Chondrocyte (in vitro differentiated cells): ENCODE measurements at regions not wholly inside any gene's neighbourhood (a gene's known extent, or its start where the extent isn't known, plus 50 kb on each side); places are given as distances from the start of the nearest gene placed in this dataset.
"Not testable (repeated sequence)": the region's sequence is repeated elsewhere in the genome, so short reads cannot be mapped to it uniquely, and the experiment has no call there.

Experiments
- DNase-seq: peaks from one replicate; pipeline ENCODE4 v3.0.0; 2021; ENCODE audit warnings: mixed read lengths, low spot score
- H3K27ac Mint-ChIP-seq: one replicate; pipeline ENCODE4 v1.8.0; 2021; ENCODE audit warnings: mild to moderate bottlenecking, moderate library complexity, mixed read lengths; ENCODE audit not compliant: unreplicated experiment
- H3K27me3 Mint-ChIP-seq: 2 replicates; pipeline ENCODE4 v1.8.0; 2021; ENCODE audit warnings: low read depth, mixed read lengths
- H3K36me3 Mint-ChIP-seq: 2 replicates; pipeline ENCODE4 v1.8.0; 2021; ENCODE audit warnings: low read depth, mixed read lengths
- H3K4me1 Mint-ChIP-seq: 2 replicates; pipeline ENCODE4 v1.8.0; 2021; ENCODE audit warnings: low read depth, mild to moderate bottlenecking, mixed read lengths
- H3K4me3 Mint-ChIP-seq: one replicate; pipeline ENCODE4 v1.8.0; 2021; ENCODE audit warnings: mild to moderate bottlenecking, moderate library complexity, mixed read lengths; ENCODE audit not compliant: unreplicated experiment
- H3K9me3 Mint-ChIP-seq: 2 replicates; pipeline ENCODE4 v1.8.0; 2021; ENCODE audit warnings: low read depth, mixed read lengths
- TF ChIP-seq, protein P1 (sequence below): fragments of 200-600 bp; sonication (generic); IDR thresholded peaks from 2 replicates; pipeline ENCODE4 v1.5.0; 2021; ENCODE audit warnings: antibody characterized with exemption, mild to moderate bottlenecking, moderate library complexity

DNA sequence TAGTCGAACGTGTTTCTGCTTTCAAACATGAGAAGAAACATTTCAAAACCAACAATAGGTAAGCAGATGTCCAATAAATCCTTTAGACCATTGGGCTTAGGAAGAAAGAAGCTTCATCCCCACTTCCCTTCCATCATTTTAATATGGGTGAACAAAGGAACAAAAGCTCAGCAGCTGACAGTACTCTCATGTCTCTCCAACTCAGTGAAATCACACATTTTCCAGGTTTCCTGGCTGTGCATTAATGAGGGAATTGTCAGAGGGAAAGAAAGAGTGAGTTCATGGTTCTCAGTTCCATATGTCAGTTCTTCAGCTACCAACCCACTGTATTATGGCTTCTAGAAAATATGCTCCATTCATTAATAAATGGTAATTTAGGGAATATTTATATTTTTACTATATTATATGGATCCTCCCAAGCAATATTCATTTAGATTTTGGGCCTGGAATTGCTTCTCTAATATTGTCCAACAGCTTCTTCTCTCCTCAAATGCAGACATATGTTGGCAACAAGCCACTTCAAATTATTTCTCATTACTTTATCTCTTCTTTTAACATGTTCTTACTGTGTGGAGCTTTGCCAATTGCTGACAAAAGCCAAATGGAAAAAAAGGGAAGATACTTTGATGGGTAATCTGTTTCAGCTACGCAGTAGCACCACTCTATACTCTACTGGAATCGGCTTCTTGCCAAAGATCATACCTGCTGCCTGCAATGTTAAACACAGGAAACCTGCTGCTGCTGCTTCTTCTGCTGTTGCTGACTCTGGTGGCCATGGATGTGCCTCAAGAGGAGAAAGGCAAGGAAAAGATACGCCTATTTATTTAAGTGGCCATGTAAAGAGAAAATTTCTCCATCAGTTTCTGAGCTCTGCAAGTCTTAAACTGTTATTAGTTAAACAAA lies 1757.6 kb downstream of the ARAP2 start:
- TF ChIP-seq, protein P1, sequence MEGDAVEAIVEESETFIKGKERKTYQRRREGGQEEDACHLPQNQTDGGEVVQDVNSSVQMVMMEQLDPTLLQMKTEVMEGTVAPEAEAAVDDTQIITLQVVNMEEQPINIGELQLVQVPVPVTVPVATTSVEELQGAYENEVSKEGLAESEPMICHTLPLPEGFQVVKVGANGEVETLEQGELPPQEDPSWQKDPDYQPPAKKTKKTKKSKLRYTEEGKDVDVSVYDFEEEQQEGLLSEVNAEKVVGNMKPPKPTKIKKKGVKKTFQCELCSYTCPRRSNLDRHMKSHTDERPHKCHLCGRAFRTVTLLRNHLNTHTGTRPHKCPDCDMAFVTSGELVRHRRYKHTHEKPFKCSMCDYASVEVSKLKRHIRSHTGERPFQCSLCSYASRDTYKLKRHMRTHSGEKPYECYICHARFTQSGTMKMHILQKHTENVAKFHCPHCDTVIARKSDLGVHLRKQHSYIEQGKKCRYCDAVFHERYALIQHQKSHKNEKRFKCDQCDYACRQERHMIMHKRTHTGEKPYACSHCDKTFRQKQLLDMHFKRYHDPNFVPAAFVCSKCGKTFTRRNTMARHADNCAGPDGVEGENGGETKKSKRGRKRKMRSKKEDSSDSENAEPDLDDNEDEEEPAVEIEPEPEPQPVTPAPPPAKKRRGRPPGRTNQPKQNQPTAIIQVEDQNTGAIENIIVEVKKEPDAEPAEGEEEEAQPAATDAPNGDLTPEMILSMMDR = no peak
- H3K4me1 Mint-ChIP-seq = no peaks in the 10 kb centered on the region

DNA sequence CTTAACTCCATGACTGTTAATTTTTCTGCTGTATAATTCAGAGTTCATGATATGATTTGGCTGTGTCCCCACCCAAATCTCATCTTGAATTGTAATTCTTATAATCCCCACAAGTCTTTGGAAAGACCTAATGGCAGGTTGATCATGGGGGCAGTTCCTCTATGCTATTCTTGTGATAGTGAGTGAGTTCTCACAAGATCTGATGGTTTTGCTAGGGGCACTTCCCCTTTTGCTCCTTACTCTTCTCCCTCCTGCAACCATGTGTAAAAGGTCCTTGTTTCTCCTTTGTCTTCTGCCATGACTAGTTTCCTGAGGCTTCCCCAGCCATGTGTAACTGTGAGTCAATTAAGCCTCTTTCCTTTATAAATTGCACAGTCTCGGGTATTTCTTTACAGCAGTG lies 1751.9 kb downstream of the ARAP2 start:
- Mint-ChIP-seq H3K27me3 (no peaks in the 10 kb centered on the region), H3K36me3 (no peaks in the 10 kb centered on the region), H3K4me1 (no peaks in the 10 kb centered on the region), H3K4me3 (no peak overlapping the region), H3K9me3 (no peaks in the 10 kb centered on the region), H3K27ac (no peak overlapping the region)
- TF ChIP-seq, protein P1 = no peak
- no peak for DNase-seq

More for the DNA sequence above, 1757.6 kb downstream of the ARAP2 start:
- H3K36me3 Mint-ChIP-seq = no peaks in the 10 kb centered on the region
- H3K27me3 Mint-ChIP-seq = no peaks in the 10 kb centered on the region
- no peak for DNase-seq
- H3K9me3 Mint-ChIP-seq = no peaks in the 10 kb centered on the region
- H3K27ac Mint-ChIP-seq = no peak overlapping the region
- no peak overlapping the region for H3K4me3 Mint-ChIP-seq

DNA sequence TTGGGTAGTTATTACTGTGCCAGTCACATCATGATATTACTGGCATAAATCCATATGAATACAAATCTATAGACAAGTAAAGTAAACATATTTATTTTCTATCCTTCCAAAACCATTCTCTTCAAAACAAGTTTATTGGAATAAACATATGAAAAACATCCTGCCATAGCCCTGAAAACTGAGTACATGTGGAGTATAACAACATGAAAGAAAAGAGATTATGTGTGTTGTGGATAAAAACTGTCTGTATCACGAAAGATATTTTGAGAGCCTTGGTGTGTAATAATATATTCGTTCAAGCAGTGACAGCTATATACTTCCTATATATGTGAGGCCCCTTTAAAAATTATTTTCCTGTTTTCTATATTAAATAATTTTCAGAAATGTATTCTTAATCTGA lies 1742.2 kb downstream of the ARAP2 start:
- Mint-ChIP-seq H3K4me1 (no peaks in the 10 kb centered on the region), H3K36me3 (no peaks in the 10 kb centered on the region), H3K27me3 (no peaks in the 10 kb centered on the region), H3K4me3 (no peak overlapping the region), H3K27ac (no peak overlapping the region), H3K9me3 (no peaks in the 10 kb centered on the region)
- TF ChIP-seq, protein P1 = no peak
- DNase-seq = no peak

DNA sequence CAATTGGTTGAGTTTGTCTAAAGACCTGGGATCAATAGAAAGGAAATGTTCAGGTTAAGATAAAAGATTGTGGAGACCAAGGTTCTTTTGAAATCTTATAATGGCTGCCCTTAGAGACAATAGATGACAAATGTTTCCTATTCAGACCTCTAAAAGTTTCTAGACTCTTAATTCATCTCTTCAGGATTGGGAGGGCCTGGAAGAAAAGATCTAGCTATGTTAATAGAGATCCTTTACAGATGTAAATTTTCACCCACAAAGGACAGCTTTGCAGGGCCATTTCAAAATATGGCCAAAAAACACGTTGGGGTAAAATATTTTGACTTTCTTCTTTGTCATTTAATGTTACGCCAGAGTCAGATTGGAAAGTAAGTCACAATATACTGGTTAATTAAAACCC lies 1739.6 kb downstream of the ARAP2 start:
- H3K27me3 Mint-ChIP-seq, DNase-seq, H3K36me3 Mint-ChIP-seq, H3K9me3 Mint-ChIP-seq, H3K4me3 Mint-ChIP-seq, H3K4me1 Mint-ChIP-seq, H3K27ac Mint-ChIP-seq: not testable (repeated sequence)

DNA sequence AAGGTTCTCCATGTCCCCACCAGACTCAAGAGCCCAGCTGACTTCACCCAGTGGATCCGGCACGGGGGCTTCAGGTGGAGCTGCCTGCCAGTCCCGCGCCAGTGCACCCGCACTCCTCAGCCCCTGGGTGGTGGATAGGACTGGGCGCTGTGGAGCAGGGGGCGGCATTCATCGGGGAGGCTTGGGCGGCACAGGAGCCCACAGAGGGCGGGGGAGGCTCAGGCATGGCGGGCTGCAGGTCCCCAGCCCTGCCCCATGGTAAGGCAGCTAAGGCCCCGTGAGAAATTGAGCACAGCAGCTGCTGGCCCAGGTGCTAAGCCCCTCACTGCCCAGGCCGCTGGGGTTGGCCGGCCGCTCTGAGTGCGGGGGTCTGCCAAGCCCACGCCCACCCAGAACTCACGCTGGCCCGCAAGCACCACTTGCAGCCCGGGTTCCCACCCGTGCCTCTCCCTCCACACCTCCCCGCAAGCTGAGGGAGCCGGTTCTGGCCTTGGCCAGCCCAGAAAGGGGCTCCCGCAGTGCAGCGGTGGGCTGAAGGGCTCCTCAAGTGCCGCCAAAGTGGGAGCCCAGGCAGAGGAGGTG lies 1737.7 kb downstream of the ARAP2 start:
- H3K4me3 Mint-ChIP-seq, H3K4me1 Mint-ChIP-seq, H3K9me3 Mint-ChIP-seq, H3K27ac Mint-ChIP-seq, DNase-seq, H3K27me3 Mint-ChIP-seq, H3K36me3 Mint-ChIP-seq: not testable (repeated sequence)

DNA sequence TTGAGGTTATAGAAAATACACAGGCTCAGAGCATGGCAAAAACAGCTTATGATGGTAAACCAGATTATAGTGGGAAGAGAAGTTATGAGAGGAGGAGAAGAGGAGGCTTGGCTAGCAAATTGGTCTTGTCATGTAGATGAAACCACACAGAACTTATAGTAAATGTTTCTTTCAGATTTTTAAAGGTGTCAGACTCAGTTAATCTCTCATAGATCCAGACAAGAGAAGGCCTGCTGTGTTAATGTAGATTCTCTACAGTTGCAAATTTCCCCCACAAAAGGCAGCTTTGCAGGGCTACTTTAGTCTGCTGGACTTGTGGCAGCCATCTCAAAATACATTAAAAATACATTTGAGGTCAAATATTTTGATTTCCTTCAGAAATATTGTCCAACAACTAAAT lies 1731.7 kb downstream of the ARAP2 start:
- H3K9me3 Mint-ChIP-seq = peaks cover 7% of the 10 kb centered on the region
- no peak overlapping the region for H3K4me3 Mint-ChIP-seq
- DNase-seq = no peak
- TF ChIP-seq, protein P1 = no peak
- no peaks in the 10 kb centered on the region for H3K27me3 Mint-ChIP-seq
- H3K27ac Mint-ChIP-seq = no peak overlapping the region
- H3K4me1 Mint-ChIP-seq = peaks cover 10% of the 10 kb centered on the region
- no peaks in the 10 kb centered on the region for H3K36me3 Mint-ChIP-seq
